HEK293 (cell line): ENCODE measurements at regions not wholly inside any gene's neighbourhood (a gene's known extent, or its start where the extent isn't known, plus 50 kb on each side); places are given as distances from the start of the nearest gene placed in this dataset.

Source experiments
- CTCF ChIA-PET: fragments of 350-600 bp; formaldehyde crosslinking; extraction: SDS; loops from one replicate; lab custom pipeline; 2021; ENCODE audit warnings: antibody characterized with exemption; lab: Yijun Ruan, JAX
- POLR2A ChIA-PET: fragments of 300-600 bp; formaldehyde crosslinking; extraction: SDS; loops from one replicate; lab custom pipeline; 2020; ENCODE audit warnings: antibody characterized with exemption, inconsistent platforms; lab: Yijun Ruan, JAX
- H3K27ac ChIP-seq: fragments of 200-500 bp; sonication (Bioruptor generic); 2 replicates; pipeline ENCODE4 v1.5.1; 2014; ENCODE audit warnings: low read depth, low read length, control low read depth, inconsistent platforms; ENCODE audit errors: extremely low read depth
- H3K36me3 ChIP-seq, 2 experiments: fragments of 200-500 bp in 1 of 2; sonication (Bioruptor generic) in 1 of 2; 1 replicate in 1 of 2; 2 replicates in 1 of 2; pipeline ENCODE4 v1.5.1; 2014 to 2017; ENCODE audit warnings: inconsistent platforms in 2 of 2, low read length in 2 of 2; ENCODE audit not compliant: control insufficient read depth in 2 of 2, insufficient read depth in 1 of 2
- H3K4me1 ChIP-seq: fragments of 200-500 bp; sonication (Bioruptor generic); 2 replicates; pipeline ENCODE4 v1.5.1; 2014; ENCODE audit warnings: mild to moderate bottlenecking, low read length, inconsistent platforms; ENCODE audit not compliant: control insufficient read depth, insufficient read depth
- H3K4me3 ChIP-seq: 2 replicates; pipeline ENCODE4 v1.5.1; 2011; ENCODE audit warnings: low read depth, mild to moderate bottlenecking, control low read depth, low read length, moderate library complexity
- H3K9me3 ChIP-seq: fragments of 200-500 bp; sonication (Bioruptor generic); 2 replicates; pipeline ENCODE4 v1.5.1; 2014; ENCODE audit warnings: low read depth, low read length, inconsistent platforms; ENCODE audit not compliant: control insufficient read depth, insufficient read depth
- BCL11A ChIP-seq: fragments of 450-650 bp; formaldehyde crosslinking; IDR thresholded peaks from 2 replicates; pipeline ENCODE4 v1.5.1; 2016; ENCODE audit warnings: low read depth, missing biosample characterization, missing genetic modification characterization
- GLIS2 ChIP-seq: fragments of 450-650 bp; formaldehyde crosslinking; IDR thresholded peaks from 2 replicates; pipeline ENCODE4 v1.5.1; 2016; ENCODE audit warnings: missing biosample characterization, missing genetic modification characterization
- PRDM2 ChIP-seq: fragments of 450-650 bp; formaldehyde crosslinking; IDR thresholded peaks from 2 replicates; pipeline ENCODE4 v1.5.1; 2016; ENCODE audit warnings: missing biosample characterization, missing genetic modification characterization, borderline replicate concordance
- REST ChIP-seq: fragments of 450-650 bp; formaldehyde crosslinking; IDR thresholded peaks from 2 replicates; pipeline ENCODE4 v1.5.1; 2016; ENCODE audit warnings: missing biosample characterization, missing genetic modification characterization
- ZBTB48 ChIP-seq: fragments of 450-650 bp; formaldehyde crosslinking; IDR thresholded peaks from 2 replicates; pipeline ENCODE4 v1.5.1; 2016; ENCODE audit warnings: missing biosample characterization, missing genetic modification characterization
- ZFP3 ChIP-seq: fragments of 450-650 bp; formaldehyde crosslinking; IDR thresholded peaks from 2 replicates; pipeline ENCODE4 v1.5.1; 2016; ENCODE audit warnings: low read depth, missing biosample characterization, missing genetic modification characterization
- ZFP41 ChIP-seq: fragments of 450-650 bp; formaldehyde crosslinking; IDR thresholded peaks from 2 replicates; pipeline ENCODE4 v1.5.1; 2016; ENCODE audit warnings: missing biosample characterization, missing genetic modification characterization, borderline replicate concordance
- ZNF112 ChIP-seq: fragments of 450-650 bp; formaldehyde crosslinking; IDR thresholded peaks from 2 replicates; pipeline ENCODE4 v1.5.0; 2017; ENCODE audit warnings: missing biosample characterization, missing genetic modification characterization
- ZNF121 ChIP-seq: fragments of 450-650 bp; formaldehyde crosslinking; IDR thresholded peaks from 2 replicates; pipeline ENCODE4 v1.5.1; 2016; ENCODE audit warnings: missing biosample characterization, missing genetic modification characterization
- ZNF19 ChIP-seq: fragments of 450-650 bp; formaldehyde crosslinking; IDR thresholded peaks from 2 replicates; pipeline ENCODE4; 2016; ENCODE audit warnings: missing biosample characterization, missing genetic modification characterization, low read depth
- ZNF2 ChIP-seq: fragments of 450-650 bp; formaldehyde crosslinking; IDR thresholded peaks from 2 replicates; pipeline ENCODE4 v1.5.1; 2016; ENCODE audit warnings: missing biosample characterization, missing genetic modification characterization
- ZNF292 ChIP-seq: fragments of 450-650 bp; formaldehyde crosslinking; IDR thresholded peaks from 2 replicates; pipeline ENCODE4 v1.5.1; 2016; ENCODE audit warnings: low read depth, missing biosample characterization, missing genetic modification characterization, borderline replicate concordance
- ZNF354C ChIP-seq: fragments of 450-650 bp; formaldehyde crosslinking; IDR thresholded peaks from 2 replicates; pipeline ENCODE4 v1.5.1; 2016; ENCODE audit warnings: missing biosample characterization, missing genetic modification characterization, low read depth, borderline replicate concordance
- ZNF416 ChIP-seq: fragments of 450-650 bp; formaldehyde crosslinking; IDR thresholded peaks from 2 replicates; pipeline ENCODE4 v1.5.1; 2016; ENCODE audit warnings: missing biosample characterization, missing genetic modification characterization
- ZNF558 ChIP-seq: fragments of 450-650 bp; formaldehyde crosslinking; IDR thresholded peaks from 2 replicates; pipeline ENCODE4 v1.5.1; 2016; ENCODE audit warnings: missing biosample characterization, missing genetic modification characterization
- ZNF645 ChIP-seq: fragments of 450-650 bp; formaldehyde crosslinking; IDR thresholded peaks from 2 replicates; pipeline ENCODE4; 2016; ENCODE audit warnings: missing biosample characterization, missing genetic modification characterization
- ZNF658 ChIP-seq: fragments of 450-650 bp; formaldehyde crosslinking; IDR thresholded peaks from 2 replicates; pipeline ENCODE4; 2016; ENCODE audit warnings: missing biosample characterization, missing genetic modification characterization
- ZNF747 ChIP-seq: fragments of 450-650 bp; formaldehyde crosslinking; IDR thresholded peaks from 2 replicates; pipeline ENCODE4 v1.5.1; 2016; ENCODE audit warnings: missing biosample characterization, missing genetic modification characterization
- ZNF777 ChIP-seq: fragments of 450-650 bp; formaldehyde crosslinking; IDR thresholded peaks from 2 replicates; pipeline ENCODE4 v1.5.1; 2017; ENCODE audit warnings: missing biosample characterization, missing genetic modification characterization, borderline replicate concordance

GRCh38 chrX:87736576-87736975 is 219.0 kb downstream of the KLHL4 start:
- TF ChIP-seq BCL11A (no peak), ZNF2 (tag by site-specific recombination) (no peak), PRDM2 (tag by site-specific recombination) (no peak), ZNF747 (no peak), ZBTB48 (tag by site-specific recombination) (no peak), ZNF112 (tag by site-specific recombination) (no peak), ZNF121 (no peak), ZNF19 (no peak), ZNF416 (tag by site-specific recombination) (no peak), ZNF777 (no peak), ZNF658 (no peak), ZNF645 (tag by site-specific recombination) (no peak), ZNF292 (tag by site-specific recombination) (no peak), GLIS2 (tag by site-specific recombination) (no peak), ZFP3 (tag by site-specific recombination) (no peak), ZNF354C (tag by site-specific recombination) (no peak), ZFP41 (tag by site-specific recombination) (no peak), ZNF558 (tag by site-specific recombination) (no peak)
- Histone ChIP-seq H3K9me3 (no peaks in the 10 kb centered on the region; the same call in 1 of the 2 replicates), H3K36me3 (no peaks in the 10 kb centered on the region), H3K4me3 (no peak overlapping the region), H3K4me1 (no peaks in the 10 kb centered on the region), H3K27ac (no peak overlapping the region)
- POLR2A ChIA-PET, result no interaction called here
- CTCF ChIA-PET, result no interaction called here

- CTCF ChIA-PET, result interaction anchor here (0.7 kb wide), 1 partner anchor 870 kb away, joined by 4 read pairs; no protein-coding TSS in a partner anchor
Observed at GRCh38 chrX:87744391-87744790, 226.8 kb downstream of the KLHL4 start.

More at GRCh38 chrX:87744391-87744790, 226.8 kb downstream of the KLHL4 start:
- Histone ChIP-seq H3K4me1 (no peaks in the 10 kb centered on the region), H3K36me3 (no peaks in the 10 kb centered on the region), H3K27ac (no peak overlapping the region), H3K9me3 (no peaks in the 10 kb centered on the region), H3K4me3 (no peak overlapping the region)
- TF ChIP-seq REST (tag by site-specific recombination), result no peak
- TF ChIP-seq, all 188 proteins: peak for 0
- POLR2A ChIA-PET, result no interaction called here
